H9 (cell line): ENCODE measurements at regions not wholly inside any gene's neighbourhood (a gene's known extent, or its start where the extent isn't known, plus 50 kb on each side); places are given as distances from the start of the nearest gene placed in this dataset.

Source experiments
- DNase-seq: peaks from one replicate; pipeline ENCODE4 v3.0.0-alpha.2; 2017
- H2AFZ ChIP-seq: one replicate; pipeline ENCODE4 v1.6.1; 2013; ENCODE audit warnings: mild to moderate bottlenecking, low read length, control low read depth, moderate library complexity
- H2AK5ac ChIP-seq: 2 replicates; pipeline ENCODE4 v1.6.1; 2013; ENCODE audit warnings: low read length, control low read depth, mixed read lengths; ENCODE audit not compliant: insufficient read length
- H2BK120ac ChIP-seq: one replicate; pipeline ENCODE4 v1.6.1; 2013; ENCODE audit warnings: low read depth, mild to moderate bottlenecking, low read length, control low read depth, inconsistent platforms; ENCODE audit not compliant: poor library complexity, severe bottlenecking
- H2BK12ac ChIP-seq: 2 replicates; pipeline ENCODE4 v1.6.1; 2013; ENCODE audit warnings: low read length, control low read depth, mixed read lengths, low read depth; ENCODE audit not compliant: insufficient read length
- H2BK15ac ChIP-seq: 2 replicates; pipeline ENCODE4 v1.6.1; 2013; ENCODE audit warnings: low read depth, low read length, control low read depth
- H2BK20ac ChIP-seq: one replicate; pipeline ENCODE4 v1.6.1; 2013; ENCODE audit warnings: low read depth, mild to moderate bottlenecking, low read length, control low read depth, inconsistent platforms; ENCODE audit not compliant: poor library complexity, severe bottlenecking
- H2BK5ac ChIP-seq: 2 replicates; pipeline ENCODE4 v1.6.1; 2013; ENCODE audit warnings: low read length, control low read depth, mixed read lengths; ENCODE audit not compliant: insufficient read length
- H3K14ac ChIP-seq: 2 replicates; pipeline ENCODE4 v1.6.1; 2013; ENCODE audit warnings: low read length, control low read depth; ENCODE audit not compliant: insufficient read depth
- H3K18ac ChIP-seq: 2 replicates; pipeline ENCODE4 v1.6.1; 2013; ENCODE audit warnings: low read depth, mild to moderate bottlenecking, mixed read lengths, low read length, control low read depth; ENCODE audit not compliant: insufficient read length
- H3K23ac ChIP-seq: 2 replicates; pipeline ENCODE4 v1.6.1; 2013; ENCODE audit warnings: low read length, control low read depth, mixed read lengths, low read depth; ENCODE audit not compliant: insufficient read length
- H3K23me2 ChIP-seq: 2 replicates; pipeline ENCODE4 v1.6.1; 2013; ENCODE audit warnings: low read depth, mild to moderate bottlenecking, mixed read lengths, low read length, control low read depth; ENCODE audit not compliant: insufficient read length, poor library complexity, severe bottlenecking
- H3K27ac ChIP-seq: 2 replicates; pipeline ENCODE4 v1.5.1; 2013; ENCODE audit warnings: low read length, control low read depth, mixed read lengths, low read depth; ENCODE audit not compliant: insufficient read length
- H3K27me3 ChIP-seq: 2 replicates; pipeline ENCODE4 v1.6.1; 2013; ENCODE audit warnings: low read length, control low read depth, inconsistent platforms; ENCODE audit not compliant: insufficient read depth
- H3K4ac ChIP-seq: 2 replicates; pipeline ENCODE4 v1.6.1; 2013; ENCODE audit warnings: low read depth, mild to moderate bottlenecking, control low read depth, inconsistent platforms, low read length, moderate library complexity
- H3K4me1 ChIP-seq: 2 replicates; pipeline ENCODE4 v1.6.1; 2013; ENCODE audit warnings: low read length, control low read depth, inconsistent platforms; ENCODE audit not compliant: insufficient read depth
- H3K4me2 ChIP-seq: 2 replicates; pipeline ENCODE4 v1.6.1; 2013; ENCODE audit warnings: low read length, control low read depth, mixed read lengths; ENCODE audit not compliant: insufficient read length, insufficient read depth
- H3K56ac ChIP-seq: 2 replicates; pipeline ENCODE4 v1.6.1; 2013; ENCODE audit warnings: low read depth, mild to moderate bottlenecking, mixed read lengths, low read length, control low read depth; ENCODE audit not compliant: insufficient read length
- H3K79me1 ChIP-seq: 2 replicates; pipeline ENCODE4 v1.6.1; 2013; ENCODE audit warnings: low read depth, mild to moderate bottlenecking, moderate library complexity, low read length, control low read depth, inconsistent platforms; ENCODE audit not compliant: insufficient read depth, poor library complexity, severe bottlenecking
- H3K79me2 ChIP-seq: 2 replicates; pipeline ENCODE4 v1.6.1; 2013; ENCODE audit warnings: low read length, control low read depth, inconsistent platforms; ENCODE audit not compliant: insufficient read depth
- H3K9ac ChIP-seq: 2 replicates; pipeline ENCODE4 v1.6.1; 2013; ENCODE audit warnings: low read length, control low read depth, mixed read lengths; ENCODE audit not compliant: insufficient read length; ENCODE audit errors: extremely low read depth
- H3K9me3 ChIP-seq: one replicate; pipeline ENCODE4 v1.6.1; 2013; ENCODE audit warnings: low read depth, low read length, inconsistent platforms; ENCODE audit not compliant: control insufficient read depth
- H3T11ph ChIP-seq: one replicate; pipeline ENCODE4 v1.6.1; 2013; ENCODE audit warnings: mild to moderate bottlenecking, low read length, control low read depth, inconsistent platforms
- H4K20me1 ChIP-seq: one replicate; pipeline ENCODE4 v1.6.1; 2013; ENCODE audit not compliant: control insufficient read depth, insufficient read length, insufficient read depth
- H4K5ac ChIP-seq: 2 replicates; pipeline ENCODE4 v1.6.1; 2013; ENCODE audit warnings: low read depth, mild to moderate bottlenecking, mixed read lengths, low read length, control low read depth; ENCODE audit not compliant: insufficient read length
- H4K8ac ChIP-seq: replicated peaks from 2 replicates; pipeline ENCODE4 v1.6.1; 2013; ENCODE audit warnings: low read length, control low read depth, mixed read lengths, low read depth; ENCODE audit not compliant: insufficient read length
- H4K91ac ChIP-seq: 2 replicates; pipeline ENCODE4 v1.6.1; 2013; ENCODE audit warnings: low read depth, mild to moderate bottlenecking, moderate library complexity, mixed read lengths, low read length, control low read depth; ENCODE audit not compliant: insufficient read length
- H3K27ac Mint-ChIP-seq, 3 experiments: 2 replicates in 2 of 3; 3 replicates in 1 of 3; pipeline ENCODE4 v1.8.0; 2020 to 2021; ENCODE audit warnings: mixed read lengths in 3 of 3, mild to moderate bottlenecking in 1 of 3, moderate library complexity in 1 of 3
- H3K27me3 Mint-ChIP-seq: 2 replicates; pipeline ENCODE4 v1.8.0; 2021; ENCODE audit warnings: low read depth, mild to moderate bottlenecking, moderate library complexity, mixed read lengths
- H3K36me3 Mint-ChIP-seq, 3 experiments: 2 replicates in 2 of 3; 3 replicates in 1 of 3; pipeline ENCODE4 v1.8.0; 2020 to 2021; ENCODE audit warnings: low read depth in 3 of 3, mixed read lengths in 3 of 3; ENCODE audit not compliant: insufficient read depth in 1 of 3
- H3K4me1 Mint-ChIP-seq, 2 experiments: 2 replicates each; pipeline ENCODE4 v1.8.0; 2020; ENCODE audit warnings: mixed read lengths in 2 of 2
- H3K4me3 Mint-ChIP-seq, 2 experiments: 2 replicates in 1 of 2; 3 replicates in 1 of 2; pipeline ENCODE4 v1.8.0; 2020 to 2021; ENCODE audit warnings: mild to moderate bottlenecking in 2 of 2, mixed read lengths in 2 of 2, moderate library complexity in 1 of 2
- H3K9me3 Mint-ChIP-seq, 2 experiments: 2 replicates in 1 of 2; 3 replicates in 1 of 2; pipeline ENCODE4 v1.8.0; 2020; ENCODE audit warnings: mild to moderate bottlenecking in 2 of 2, mixed read lengths in 2 of 2, moderate library complexity in 1 of 2
- CTCF ChIP-seq: fragments of 200-600 bp; sonication (generic); conservative IDR thresholded peaks from 3 replicates; pipeline ENCODE4 v1.8.0; 2021; ENCODE audit warnings: antibody characterized with exemption, mild to moderate bottlenecking
- WGBS: extraction: QIAGEN DNeasy Blood & Tissue Kit; methylation state at CpG from one replicate; pipeline ENCODE4 v1.1.7; 2013; ENCODE audit warnings: missing lambda C conversion rate, low lambda C conversion rate, mixed read lengths; ENCODE audit not compliant: insufficient read length; ENCODE audit errors: extremely low coverage; 5-methylcytosine and 5-hydroxymethylcytosine counted together

DNA sequence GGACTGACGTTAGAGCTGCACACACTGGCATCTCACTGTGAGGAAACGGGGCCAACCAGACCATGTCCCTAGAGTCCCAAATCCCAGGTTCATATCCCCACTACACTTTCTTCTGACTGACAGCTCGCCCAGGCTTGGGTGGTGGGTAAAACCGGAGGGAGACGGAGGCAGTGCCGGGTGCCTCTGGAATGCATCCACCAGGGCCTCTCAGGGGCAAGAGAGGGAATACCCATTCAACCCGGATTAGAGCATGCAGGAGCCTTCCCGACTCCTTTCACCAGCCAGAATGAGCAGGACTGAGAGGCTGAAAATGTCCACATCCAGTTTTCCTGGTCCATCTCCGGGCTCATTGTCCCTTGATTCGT lies 297.2 kb downstream of the ADGRD1 start:
- no peak overlapping the region for H3K4me2 ChIP-seq
- no peak overlapping the region for H3K18ac ChIP-seq
- no peak overlapping the region for H4K8ac ChIP-seq

More for the DNA sequence above, 297.2 kb downstream of the ADGRD1 start:
- no peak overlapping the region for H3T11ph ChIP-seq
- DNase-seq = no peak
- H2AFZ ChIP-seq = no peak overlapping the region
- H2AK5ac ChIP-seq = no peak overlapping the region
- Mint-ChIP-seq H3K9me3 (peaks cover 9 to 16% of the 10 kb centered on the region in 2 experiments; a peak in 3 of 5 replicates), H3K27me3 (peaks cover 34% of the 10 kb centered on the region), H3K36me3 (no peaks in the 10 kb centered on the region; a peak in 2 of 7 replicates), H3K4me3 (no peak overlapping the region), H3K4me1 (peaks cover 4% of the 10 kb centered on the region in 2 experiments; a peak in 2 of 4 replicates), H3K27ac (no peak overlapping the region)
- H3K4me1 ChIP-seq = no peaks in the 10 kb centered on the region
- no peaks in the 10 kb centered on the region for H3K79me2 ChIP-seq
- peak overlapping the region; percentile 62; the same call in 1 of the 2 replicates for H3K14ac ChIP-seq
- no peaks in the 10 kb centered on the region for H3K79me1 ChIP-seq
- H4K20me1 ChIP-seq = no peaks in the 10 kb centered on the region
- no peak overlapping the region for H2BK5ac ChIP-seq
- H2BK12ac ChIP-seq = no peak overlapping the region
- no peak overlapping the region for H3K23ac ChIP-seq
- H3K4ac ChIP-seq = no peak overlapping the region
- no peak overlapping the region for H4K91ac ChIP-seq
- no peak overlapping the region for H2BK120ac ChIP-seq
- no peak for TF ChIP-seq CTCF
- H3K23me2 ChIP-seq = no peaks in the 10 kb centered on the region
- no CpG with 5 or more reads among the region's 10 CpGs for WGBS
- no peaks in the 10 kb centered on the region for H3K9me3 ChIP-seq
- H3K9ac ChIP-seq = no peak overlapping the region
- no peak overlapping the region for H2BK15ac ChIP-seq
- no peak overlapping the region for H2BK20ac ChIP-seq
- no peaks in the 10 kb centered on the region for H3K27me3 ChIP-seq
- H4K5ac ChIP-seq = no peak overlapping the region
- H3K27ac ChIP-seq = no peak overlapping the region
- H3K56ac ChIP-seq = no peak overlapping the region
